ENCODE measurements at regions not wholly inside any gene's neighbourhood (a gene's known extent, or its start where the extent isn't known, plus 50 kb on each side); places are given as distances from the start of the nearest gene placed in this dataset.

DNA sequence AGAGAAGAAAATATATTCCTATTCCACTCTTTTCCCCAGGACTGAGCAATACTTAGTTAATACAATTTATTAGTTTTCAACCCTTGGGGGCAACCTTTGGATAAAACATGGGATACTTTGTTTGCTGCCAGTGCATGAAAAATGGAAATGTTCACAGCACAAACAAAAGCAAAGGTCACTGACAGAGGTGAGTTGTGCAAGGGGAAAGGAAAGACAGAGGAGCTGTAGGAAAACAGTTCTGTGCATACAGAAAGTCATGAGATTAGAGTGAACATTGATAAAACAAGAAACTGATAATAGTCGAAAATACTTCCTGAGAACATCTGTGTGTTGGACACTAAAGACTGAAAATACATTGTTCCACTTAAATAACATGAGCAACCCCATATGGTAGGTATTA, 779.8 kb downstream of the TLE4 start:
- Histone ChIP-seq H3K36me3 (ENCODE audit: control insufficient read depth, low read length) (no peaks in the 10 kb centered on the region), H3K4me1 (ENCODE audit: control insufficient read depth, low read length) (no peaks in the 10 kb centered on the region), H3K27ac (ENCODE audit: low read depth, low read length) (no peak overlapping the region), H4K20me1 (ENCODE audit: control insufficient read depth, insufficient read depth, low read depth, low read length) (no peaks in the 10 kb centered on the region), H3K79me2 (ENCODE audit: control insufficient read depth, low read length) (no peaks in the 10 kb centered on the region), H3F3A (ENCODE audit: control insufficient read depth, insufficient read depth) (no peaks in the 10 kb centered on the region), H3K9me2 (replicated peaks; ENCODE audit: control insufficient read depth, low read length) (no peaks in the 10 kb centered on the region), H3K9me3 (ENCODE audit: control insufficient read depth, insufficient read depth, low read length) (no peaks in the 10 kb centered on the region), H3K4me2 (ENCODE audit: low read length) (no peak overlapping the region), H3K4me3 (ENCODE audit: low read length) (no peak overlapping the region), H3K27me3 (ENCODE audit: control insufficient read depth, low read length) (no peaks in the 10 kb centered on the region)
- no peak for TF ChIP-seq EZH2phosphoT487 (IDR thresholded peaks at IDR 0.05; ENCODE audit: borderline replicate concordance, low read length)
- TF ChIP-seq, protein P1, sequence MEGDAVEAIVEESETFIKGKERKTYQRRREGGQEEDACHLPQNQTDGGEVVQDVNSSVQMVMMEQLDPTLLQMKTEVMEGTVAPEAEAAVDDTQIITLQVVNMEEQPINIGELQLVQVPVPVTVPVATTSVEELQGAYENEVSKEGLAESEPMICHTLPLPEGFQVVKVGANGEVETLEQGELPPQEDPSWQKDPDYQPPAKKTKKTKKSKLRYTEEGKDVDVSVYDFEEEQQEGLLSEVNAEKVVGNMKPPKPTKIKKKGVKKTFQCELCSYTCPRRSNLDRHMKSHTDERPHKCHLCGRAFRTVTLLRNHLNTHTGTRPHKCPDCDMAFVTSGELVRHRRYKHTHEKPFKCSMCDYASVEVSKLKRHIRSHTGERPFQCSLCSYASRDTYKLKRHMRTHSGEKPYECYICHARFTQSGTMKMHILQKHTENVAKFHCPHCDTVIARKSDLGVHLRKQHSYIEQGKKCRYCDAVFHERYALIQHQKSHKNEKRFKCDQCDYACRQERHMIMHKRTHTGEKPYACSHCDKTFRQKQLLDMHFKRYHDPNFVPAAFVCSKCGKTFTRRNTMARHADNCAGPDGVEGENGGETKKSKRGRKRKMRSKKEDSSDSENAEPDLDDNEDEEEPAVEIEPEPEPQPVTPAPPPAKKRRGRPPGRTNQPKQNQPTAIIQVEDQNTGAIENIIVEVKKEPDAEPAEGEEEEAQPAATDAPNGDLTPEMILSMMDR (IDR thresholded peaks at IDR 0.05; ENCODE audit: low read depth, low read length, poor library complexity, severe bottlenecking), result no peak

DNA sequence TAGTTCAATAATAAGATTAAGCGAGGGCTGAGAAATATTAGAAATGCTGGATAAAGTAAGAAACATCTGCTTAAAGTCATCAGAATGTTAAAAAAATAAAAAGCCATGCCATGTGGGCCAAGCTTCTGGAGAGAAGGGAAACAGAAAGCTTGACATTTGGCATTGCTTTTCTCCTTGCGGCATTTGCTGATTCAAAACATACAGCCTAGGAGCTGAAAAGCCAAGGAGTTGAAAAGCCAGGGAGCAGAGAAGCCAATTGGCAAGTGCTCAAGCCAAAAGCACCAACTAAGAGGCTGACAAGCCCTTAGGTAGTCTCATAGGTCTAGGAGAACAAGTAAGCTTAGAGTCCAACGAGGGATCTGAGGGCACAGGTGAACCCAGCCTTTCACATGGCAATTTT, 754.3 kb downstream of the TLE4 start:
- TF ChIP-seq, protein P1 (IDR thresholded peaks at IDR 0.05; ENCODE audit: low read depth, low read length, poor library complexity, severe bottlenecking), result no peak
- no peak for TF ChIP-seq EZH2phosphoT487 (IDR thresholded peaks at IDR 0.05; ENCODE audit: borderline replicate concordance, low read length)
- Histone ChIP-seq H3K27me3 (ENCODE audit: control insufficient read depth, low read length) (no peaks in the 10 kb centered on the region), H3K9me3 (ENCODE audit: control insufficient read depth, insufficient read depth, low read length) (no peaks in the 10 kb centered on the region), H3F3A (ENCODE audit: control insufficient read depth, insufficient read depth) (no peaks in the 10 kb centered on the region), H3K9me2 (replicated peaks; ENCODE audit: control insufficient read depth, low read length) (no peaks in the 10 kb centered on the region), H3K4me1 (ENCODE audit: control insufficient read depth, low read length) (no peaks in the 10 kb centered on the region), H3K79me2 (ENCODE audit: control insufficient read depth, low read length) (no peaks in the 10 kb centered on the region), H4K20me1 (ENCODE audit: control insufficient read depth, insufficient read depth, low read depth, low read length) (no peaks in the 10 kb centered on the region), H3K4me2 (ENCODE audit: low read length) (no peak overlapping the region), H3K36me3 (ENCODE audit: control insufficient read depth, low read length) (no peaks in the 10 kb centered on the region), H3K27ac (ENCODE audit: low read depth, low read length) (no peak overlapping the region), H3K4me3 (ENCODE audit: low read length) (no peak overlapping the region)

DNA sequence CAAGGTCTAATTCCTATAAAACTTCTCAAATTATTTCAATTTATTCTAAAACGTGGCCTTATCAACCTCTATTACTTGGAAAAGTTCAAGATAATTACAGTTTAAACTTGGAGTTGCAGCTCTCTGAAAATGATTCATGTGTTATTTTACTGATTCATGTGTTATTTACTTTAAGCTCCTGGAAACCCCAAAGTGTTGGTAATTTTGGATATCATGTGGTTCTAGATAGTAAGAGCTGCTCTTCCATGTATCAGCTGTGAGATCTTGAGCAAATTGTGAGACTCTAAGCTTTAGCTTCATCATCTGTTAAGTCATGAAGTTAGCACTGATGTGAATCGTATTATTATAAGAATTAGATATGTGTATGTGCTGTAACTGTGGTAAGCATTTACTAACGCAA, 749.2 kb downstream of the TLE4 start:
- H3K9me2 ChIP-seq (replicated peaks; ENCODE audit: control insufficient read depth, low read length), result no peaks in the 10 kb centered on the region
- no peaks in the 10 kb centered on the region for H3K79me2 ChIP-seq (ENCODE audit: control insufficient read depth, low read length)
- no peak overlapping the region for H3K4me3 ChIP-seq (ENCODE audit: low read length)
- H3K27ac ChIP-seq (ENCODE audit: low read depth, low read length), result no peak overlapping the region
- H3K4me2 ChIP-seq (ENCODE audit: low read length), result no peak overlapping the region
- H3K36me3 ChIP-seq (ENCODE audit: control insufficient read depth, low read length), result no peaks in the 10 kb centered on the region
- no peaks in the 10 kb centered on the region for H4K20me1 ChIP-seq (ENCODE audit: control insufficient read depth, insufficient read depth, low read depth, low read length)
- H3F3A ChIP-seq (ENCODE audit: control insufficient read depth, insufficient read depth), result no peaks in the 10 kb centered on the region
- H3K27me3 ChIP-seq (ENCODE audit: control insufficient read depth, low read length), result no peaks in the 10 kb centered on the region
- no peaks in the 10 kb centered on the region for H3K4me1 ChIP-seq (ENCODE audit: control insufficient read depth, low read length)
- TF ChIP-seq, protein P1 (IDR thresholded peaks at IDR 0.05; ENCODE audit: low read depth, low read length, poor library complexity, severe bottlenecking), result no peak
- TF ChIP-seq EZH2phosphoT487 (IDR thresholded peaks at IDR 0.05; ENCODE audit: borderline replicate concordance, low read length), result no peak
- no peaks in the 10 kb centered on the region for H3K9me3 ChIP-seq (ENCODE audit: control insufficient read depth, insufficient read depth, low read length)

DNA sequence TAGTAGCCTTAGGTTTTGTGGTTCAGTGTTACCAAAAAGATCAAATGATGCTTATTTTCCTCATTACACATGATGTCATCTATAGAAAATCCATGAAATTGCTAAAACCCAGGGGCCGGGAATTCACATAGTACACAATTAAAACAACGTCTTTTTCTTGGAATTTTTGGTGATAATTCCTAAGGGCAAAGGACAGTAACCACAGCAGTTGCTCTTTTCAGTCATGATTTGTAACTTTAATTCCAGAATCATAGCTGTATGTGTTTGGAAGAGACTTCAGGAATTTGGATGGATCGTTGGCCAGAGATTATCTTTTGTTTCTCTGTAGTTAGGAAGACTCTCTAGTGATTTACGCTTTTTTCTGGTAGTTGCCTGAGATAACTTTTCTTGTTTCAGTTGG, 748.7 kb downstream of the TLE4 start:
- H3K4me1 ChIP-seq (ENCODE audit: control insufficient read depth, low read length), result no peaks in the 10 kb centered on the region
- TF ChIP-seq, protein P1 (IDR thresholded peaks at IDR 0.05; ENCODE audit: low read depth, low read length, poor library complexity, severe bottlenecking), result no peak
- no peak for TF ChIP-seq EZH2phosphoT487 (IDR thresholded peaks at IDR 0.05; ENCODE audit: borderline replicate concordance, low read length)
- no peak overlapping the region for H3K4me3 ChIP-seq (ENCODE audit: low read length)
- H4K20me1 ChIP-seq (ENCODE audit: control insufficient read depth, insufficient read depth, low read depth, low read length), result no peaks in the 10 kb centered on the region
- H3F3A ChIP-seq (ENCODE audit: control insufficient read depth, insufficient read depth), result no peaks in the 10 kb centered on the region
- H3K79me2 ChIP-seq (ENCODE audit: control insufficient read depth, low read length), result no peaks in the 10 kb centered on the region
- no peak overlapping the region for H3K27ac ChIP-seq (ENCODE audit: low read depth, low read length)
- no peaks in the 10 kb centered on the region for H3K36me3 ChIP-seq (ENCODE audit: control insufficient read depth, low read length)
- no peaks in the 10 kb centered on the region for H3K9me3 ChIP-seq (ENCODE audit: control insufficient read depth, insufficient read depth, low read length)
- no peaks in the 10 kb centered on the region for H3K9me2 ChIP-seq (replicated peaks; ENCODE audit: control insufficient read depth, low read length)
- H3K27me3 ChIP-seq (ENCODE audit: control insufficient read depth, low read length), result no peaks in the 10 kb centered on the region
- H3K4me2 ChIP-seq (ENCODE audit: low read length), result no peak overlapping the region
